Neural progenitor cell (in vitro differentiated cells): ENCODE measurements at regions not wholly inside any gene's neighbourhood (a gene's known extent, or its start where the extent isn't known, plus 50 kb on each side); places are given as distances from the start of the nearest gene placed in this dataset.

Experiments used
- DNase-seq: peaks from one replicate; pipeline ENCODE4 v3.0.0-alpha.2; 2016; ENCODE audit warnings: low spot score
- H2AFZ ChIP-seq: fragments of 200-600 bp; sonication (generic); replicated peaks from 2 replicates; pipeline ENCODE4 v1.6.1; 2016; ENCODE audit warnings: antibody characterized with exemption
- H3F3A ChIP-seq: fragments of 200-600 bp; sonication (generic); 2 replicates; pipeline ENCODE4 v1.6.1; 2016; ENCODE audit warnings: antibody characterized with exemption, low read depth
- H3K27ac ChIP-seq: fragments of 200-600 bp; sonication (generic); 2 replicates; pipeline ENCODE4 v1.5.1; 2016; ENCODE audit warnings: mild to moderate bottlenecking
- H3K27me3 ChIP-seq: fragments of 200-600 bp; sonication (generic); 2 replicates; pipeline ENCODE4 v1.6.1; 2016; ENCODE audit warnings: mild to moderate bottlenecking, moderate library complexity
- H3K36me3 ChIP-seq: fragments of 200-600 bp; sonication (generic); 2 replicates; pipeline ENCODE4 v1.5.1; 2016
- H3K4me1 ChIP-seq: fragments of 200-600 bp; sonication (generic); 2 replicates; pipeline ENCODE4 v1.6.1; 2016; ENCODE audit warnings: mixed run types
- H3K4me2 ChIP-seq: fragments of 200-600 bp; sonication (generic); 2 replicates; pipeline ENCODE4 v1.6.1; 2016
- H3K4me3 ChIP-seq: fragments of 200-600 bp; sonication (generic); 2 replicates; pipeline ENCODE4 v1.5.1; 2016
- H3K79me2 ChIP-seq: fragments of 200-600 bp; sonication (generic); 2 replicates; pipeline ENCODE4 v1.6.1; 2016; ENCODE audit warnings: low read depth
- H3K9ac ChIP-seq: fragments of 200-600 bp; sonication (generic); 2 replicates; pipeline ENCODE4 v1.6.1; 2016
- H3K9me3 ChIP-seq: fragments of 200-600 bp; sonication (generic); 2 replicates; pipeline ENCODE4 v1.5.1; 2016; ENCODE audit warnings: low read depth
- H4K20me1 ChIP-seq: fragments of 200-600 bp; sonication (generic); 2 replicates; pipeline ENCODE4 v1.6.1; 2016; ENCODE audit warnings: low read depth
- H3K27ac Mint-ChIP-seq: 3 replicates; pipeline ENCODE4 v1.8.0; 2021; ENCODE audit warnings: mixed read lengths
- H3K27me3 Mint-ChIP-seq: 2 replicates; pipeline ENCODE4 v1.8.0; 2022; ENCODE audit warnings: low read depth, mild to moderate bottlenecking, inconsistent platforms, moderate library complexity, mixed read lengths; ENCODE audit not compliant: insufficient read depth
- H3K36me3 Mint-ChIP-seq: 3 replicates; pipeline ENCODE4 v1.8.0; 2021; ENCODE audit warnings: mixed read lengths
- H3K4me1 Mint-ChIP-seq: 3 replicates; pipeline ENCODE4 v1.8.0; 2021; ENCODE audit warnings: mixed read lengths
- H3K4me3 Mint-ChIP-seq: 3 replicates; pipeline ENCODE4 v1.8.0; 2021; ENCODE audit warnings: mild to moderate bottlenecking, moderate library complexity, mixed read lengths
- H3K9me3 Mint-ChIP-seq: 3 replicates; pipeline ENCODE4 v1.8.0; 2020; ENCODE audit warnings: mixed read lengths
- EZH2 ChIP-seq: fragments of 200-600 bp; sonication (generic); IDR thresholded peaks from 2 replicates; pipeline ENCODE4 v1.6.1; 2017; ENCODE audit warnings: antibody characterized with exemption, mild to moderate bottlenecking, moderate library complexity
- EZH2phosphoT487 ChIP-seq: fragments of 200-600 bp; sonication (generic); IDR thresholded peaks from 2 replicates; pipeline ENCODE4 v1.6.1; 2017; ENCODE audit warnings: antibody characterized with exemption
- TF ChIP-seq, protein P1 (sequence below): fragments of 200-600 bp; sonication (generic); IDR thresholded peaks from 2 replicates; pipeline ENCODE4 v1.5.1; 2017; ENCODE audit warnings: antibody characterized with exemption, mild to moderate bottlenecking

DNA sequence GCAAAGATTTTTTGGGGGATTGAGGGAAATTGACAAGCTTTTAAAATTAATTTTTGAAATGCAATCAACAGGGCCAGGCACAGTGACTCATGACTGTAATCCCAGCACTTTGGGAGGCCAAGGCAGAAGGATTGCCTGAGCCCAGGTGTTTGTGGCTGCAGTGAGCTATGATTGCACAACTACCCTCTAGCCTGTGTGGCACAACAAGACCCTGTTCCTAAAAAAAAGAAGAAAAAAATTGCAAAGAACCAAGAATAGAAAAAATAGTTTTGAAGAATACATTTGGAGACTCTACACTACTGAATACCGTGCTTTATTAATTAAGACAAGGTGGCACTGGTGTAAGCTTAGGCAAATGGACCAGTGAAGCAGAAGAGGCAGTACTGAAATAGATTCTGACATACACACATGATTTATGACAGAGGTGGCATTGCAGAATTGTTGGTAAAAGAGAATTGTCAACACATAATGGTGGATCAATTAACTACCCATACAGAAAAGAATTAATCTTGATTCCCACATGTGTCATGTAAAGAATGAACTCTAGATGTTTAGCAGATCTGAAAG, 443.3 kb upstream of the ATP11B start:
- Histone ChIP-seq H3K9me3 (no peaks in the 10 kb centered on the region), H3K4me3 (no peak overlapping the region), H2AFZ (no peak overlapping the region), H3F3A (no peaks in the 10 kb centered on the region), H3K4me2 (no peak overlapping the region), H3K36me3 (no peaks in the 10 kb centered on the region), H3K9ac (no peak overlapping the region), H3K27me3 (no peaks in the 10 kb centered on the region), H4K20me1 (no peaks in the 10 kb centered on the region), H3K27ac (no peak overlapping the region), H3K4me1 (no peaks in the 10 kb centered on the region), H3K79me2 (no peaks in the 10 kb centered on the region)
- no peak for TF ChIP-seq EZH2
- no peak for TF ChIP-seq EZH2phosphoT487
- TF ChIP-seq, protein P1, sequence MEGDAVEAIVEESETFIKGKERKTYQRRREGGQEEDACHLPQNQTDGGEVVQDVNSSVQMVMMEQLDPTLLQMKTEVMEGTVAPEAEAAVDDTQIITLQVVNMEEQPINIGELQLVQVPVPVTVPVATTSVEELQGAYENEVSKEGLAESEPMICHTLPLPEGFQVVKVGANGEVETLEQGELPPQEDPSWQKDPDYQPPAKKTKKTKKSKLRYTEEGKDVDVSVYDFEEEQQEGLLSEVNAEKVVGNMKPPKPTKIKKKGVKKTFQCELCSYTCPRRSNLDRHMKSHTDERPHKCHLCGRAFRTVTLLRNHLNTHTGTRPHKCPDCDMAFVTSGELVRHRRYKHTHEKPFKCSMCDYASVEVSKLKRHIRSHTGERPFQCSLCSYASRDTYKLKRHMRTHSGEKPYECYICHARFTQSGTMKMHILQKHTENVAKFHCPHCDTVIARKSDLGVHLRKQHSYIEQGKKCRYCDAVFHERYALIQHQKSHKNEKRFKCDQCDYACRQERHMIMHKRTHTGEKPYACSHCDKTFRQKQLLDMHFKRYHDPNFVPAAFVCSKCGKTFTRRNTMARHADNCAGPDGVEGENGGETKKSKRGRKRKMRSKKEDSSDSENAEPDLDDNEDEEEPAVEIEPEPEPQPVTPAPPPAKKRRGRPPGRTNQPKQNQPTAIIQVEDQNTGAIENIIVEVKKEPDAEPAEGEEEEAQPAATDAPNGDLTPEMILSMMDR, result no peak
- H3K27me3 Mint-ChIP-seq, result no peaks in the 10 kb centered on the region
- no peaks in the 10 kb centered on the region for H3K4me1 Mint-ChIP-seq
- H3K27ac Mint-ChIP-seq, result no peak overlapping the region
- DNase-seq, result no peak
- H3K4me3 Mint-ChIP-seq, result no peak overlapping the region
- H3K36me3 Mint-ChIP-seq, result no peaks in the 10 kb centered on the region
- H3K9me3 Mint-ChIP-seq, result peaks cover 2% of the 10 kb centered on the region

GRCh38 chr3:182357928-182358327, 435.4 kb upstream of the ATP11B start:
- peaks cover 4% of the 10 kb centered on the region for H3K4me1 Mint-ChIP-seq
- H3K4me1 ChIP-seq, result peaks cover 9% of the 10 kb centered on the region
- H3K27me3 ChIP-seq, result no peaks in the 10 kb centered on the region
- no peak overlapping the region for H3K27ac Mint-ChIP-seq
- H3K4me3 Mint-ChIP-seq, result no peak overlapping the region
- H3K36me3 Mint-ChIP-seq, result no peaks in the 10 kb centered on the region
- H3K9ac ChIP-seq, result no peak overlapping the region
- no peaks in the 10 kb centered on the region for H3K79me2 ChIP-seq
- no peaks in the 10 kb centered on the region for H3K9me3 Mint-ChIP-seq
- H3K4me3 ChIP-seq, result no peak overlapping the region
- no peaks in the 10 kb centered on the region for H3K9me3 ChIP-seq
- peak overlapping the region; percentile 23 for H2AFZ ChIP-seq
- peaks cover 2% of the 10 kb centered on the region for H3K27me3 Mint-ChIP-seq
- no peak overlapping the region for H3K4me2 ChIP-seq
- no peaks in the 10 kb centered on the region for H3F3A ChIP-seq
- H3K36me3 ChIP-seq, result no peaks in the 10 kb centered on the region
- TF ChIP-seq, protein P1, result no peak
- no peak for TF ChIP-seq EZH2phosphoT487
- TF ChIP-seq EZH2, result no peak
- no peak overlapping the region for H3K27ac ChIP-seq
- peak; percentile 9 for DNase-seq
- H4K20me1 ChIP-seq, result no peaks in the 10 kb centered on the region

- H3K27ac ChIP-seq, result no peak overlapping the region
- Mint-ChIP-seq H3K4me1 (peaks cover 8% of the 10 kb centered on the region), H3K4me3 (no peak overlapping the region), H3K36me3 (no peaks in the 10 kb centered on the region), H3K9me3 (no peaks in the 10 kb centered on the region), H3K27ac (no peak overlapping the region), H3K27me3 (peaks cover 4% of the 10 kb centered on the region)
- no peak overlapping the region for H3K9ac ChIP-seq
- H3K36me3 ChIP-seq, result no peaks in the 10 kb centered on the region
- H2AFZ ChIP-seq, result peak overlapping the region; percentile 17
- no peak overlapping the region for H3K4me3 ChIP-seq
- H3K9me3 ChIP-seq, result no peaks in the 10 kb centered on the region
- no peaks in the 10 kb centered on the region for H3F3A ChIP-seq
- no peaks in the 10 kb centered on the region for H3K79me2 ChIP-seq
- TF ChIP-seq EZH2 (no peak), EZH2phosphoT487 (no peak)
- TF ChIP-seq, protein P1, result peak; percentile 16
- no peak for DNase-seq
- H4K20me1 ChIP-seq, result no peaks in the 10 kb centered on the region
- no peaks in the 10 kb centered on the region for H3K27me3 ChIP-seq
- no peak overlapping the region for H3K4me2 ChIP-seq
- peaks cover 5% of the 10 kb centered on the region for H3K4me1 ChIP-seq
These were observed 429.0 kb upstream of the ATP11B start for GRCh38 chr3:182364323-182364722.
